ENCODE measurements at regions not wholly inside any gene's neighbourhood (a gene's known extent, or its start where the extent isn't known, plus 50 kb on each side); places are given as distances from the start of the nearest gene placed in this dataset.

- TF ChIP-seq, protein P1, sequence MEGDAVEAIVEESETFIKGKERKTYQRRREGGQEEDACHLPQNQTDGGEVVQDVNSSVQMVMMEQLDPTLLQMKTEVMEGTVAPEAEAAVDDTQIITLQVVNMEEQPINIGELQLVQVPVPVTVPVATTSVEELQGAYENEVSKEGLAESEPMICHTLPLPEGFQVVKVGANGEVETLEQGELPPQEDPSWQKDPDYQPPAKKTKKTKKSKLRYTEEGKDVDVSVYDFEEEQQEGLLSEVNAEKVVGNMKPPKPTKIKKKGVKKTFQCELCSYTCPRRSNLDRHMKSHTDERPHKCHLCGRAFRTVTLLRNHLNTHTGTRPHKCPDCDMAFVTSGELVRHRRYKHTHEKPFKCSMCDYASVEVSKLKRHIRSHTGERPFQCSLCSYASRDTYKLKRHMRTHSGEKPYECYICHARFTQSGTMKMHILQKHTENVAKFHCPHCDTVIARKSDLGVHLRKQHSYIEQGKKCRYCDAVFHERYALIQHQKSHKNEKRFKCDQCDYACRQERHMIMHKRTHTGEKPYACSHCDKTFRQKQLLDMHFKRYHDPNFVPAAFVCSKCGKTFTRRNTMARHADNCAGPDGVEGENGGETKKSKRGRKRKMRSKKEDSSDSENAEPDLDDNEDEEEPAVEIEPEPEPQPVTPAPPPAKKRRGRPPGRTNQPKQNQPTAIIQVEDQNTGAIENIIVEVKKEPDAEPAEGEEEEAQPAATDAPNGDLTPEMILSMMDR (conservative IDR thresholded peaks at IDR 0.05) = no peak
- Mint-ChIP-seq H3K4me1 (ENCODE audit: unreplicated experiment) (peaks cover 20% of the 10 kb centered on the region), H3K27me3 (peaks cover 12% of the 10 kb centered on the region), H3K36me3 (no peaks in the 10 kb centered on the region), H3K9me3 (no peaks in the 10 kb centered on the region), H3K4me3 (no peak overlapping the region), H3K27ac (no peak overlapping the region)
- no peak for DNase-seq (ENCODE audit: extremely low spot score, unreplicated experiment)
These were observed 470.2 kb downstream of the SPRY1 start for GRCh38 chr4:123866796-123867195.

DNA sequence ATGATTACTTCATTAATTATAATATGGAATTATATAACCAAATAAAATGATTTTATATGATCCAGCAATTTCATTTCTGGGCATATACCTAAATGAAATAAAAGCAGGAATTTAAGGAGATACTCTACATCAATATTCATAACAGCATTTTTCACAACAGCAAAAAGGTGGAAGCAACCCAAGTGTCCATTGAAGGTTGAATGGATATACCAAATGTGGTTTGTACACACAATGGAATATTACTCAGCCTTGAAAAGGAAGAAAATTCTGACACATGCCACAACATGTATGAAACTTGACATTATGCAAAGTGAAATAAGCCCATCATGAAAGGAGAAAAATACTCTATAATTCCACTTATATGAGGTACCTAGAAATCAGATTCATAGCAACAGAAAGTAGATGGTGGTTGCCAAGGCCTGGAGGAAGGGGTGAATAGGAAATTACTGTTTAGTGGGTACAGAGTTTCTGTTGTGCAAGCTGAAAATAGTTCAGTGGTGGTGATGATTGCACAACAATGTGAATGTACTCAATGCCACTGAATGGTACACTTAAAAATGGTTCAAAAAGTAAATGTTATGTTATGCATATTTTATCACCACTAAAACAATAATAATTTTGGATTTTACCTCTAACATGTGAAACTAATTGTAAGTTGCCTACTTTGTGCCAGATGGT lies 471.5 kb downstream of the SPRY1 start:
- H3K27me3 Mint-ChIP-seq = peaks cover 20% of the 10 kb centered on the region
- TF ChIP-seq, protein P1 (conservative IDR thresholded peaks at IDR 0.05) = no peak
- DNase-seq (ENCODE audit: extremely low spot score, unreplicated experiment) = no peak
- H3K4me3 Mint-ChIP-seq = no peak overlapping the region
- no peak overlapping the region for H3K27ac Mint-ChIP-seq
- H3K4me1 Mint-ChIP-seq (ENCODE audit: unreplicated experiment) = peaks cover 21% of the 10 kb centered on the region
- H3K36me3 Mint-ChIP-seq = no peaks in the 10 kb centered on the region
- H3K9me3 Mint-ChIP-seq = no peaks in the 10 kb centered on the region

GRCh38 chr4:123869286-123870215 lies 473.0 kb downstream of the SPRY1 start:
- peak overlapping the region; percentile 34 for H3K4me3 Mint-ChIP-seq
- no peaks in the 10 kb centered on the region for H3K9me3 Mint-ChIP-seq
- peaks cover 26% of the 10 kb centered on the region for H3K27me3 Mint-ChIP-seq
- H3K4me1 Mint-ChIP-seq (ENCODE audit: unreplicated experiment) = peaks cover 21% of the 10 kb centered on the region
- no peaks in the 10 kb centered on the region for H3K36me3 Mint-ChIP-seq
- no peak overlapping the region for H3K27ac Mint-ChIP-seq
- TF ChIP-seq, protein P1 (conservative IDR thresholded peaks at IDR 0.05) = no peak
- no peak for DNase-seq (ENCODE audit: extremely low spot score, unreplicated experiment)

GRCh38 chr4:123870216-123870876 lies 473.8 kb downstream of the SPRY1 start:
- Mint-ChIP-seq H3K27ac (no peak overlapping the region), H3K9me3 (no peaks in the 10 kb centered on the region), H3K4me3 (no peak overlapping the region), H3K4me1 (ENCODE audit: unreplicated experiment) (peaks cover 24% of the 10 kb centered on the region), H3K27me3 (peaks cover 26% of the 10 kb centered on the region), H3K36me3 (no peaks in the 10 kb centered on the region)
- TF ChIP-seq, protein P1 (conservative IDR thresholded peaks at IDR 0.05) = no peak
- no peak for DNase-seq (ENCODE audit: extremely low spot score, unreplicated experiment)

GRCh38 chr4:123871341-123871740 lies 474.7 kb downstream of the SPRY1 start:
- Mint-ChIP-seq H3K4me1 (ENCODE audit: unreplicated experiment) (peaks cover 27% of the 10 kb centered on the region), H3K27ac (no peak overlapping the region), H3K27me3 (peaks cover 26% of the 10 kb centered on the region), H3K9me3 (no peaks in the 10 kb centered on the region), H3K36me3 (no peaks in the 10 kb centered on the region), H3K4me3 (no peak overlapping the region)
- TF ChIP-seq, protein P1 (conservative IDR thresholded peaks at IDR 0.05) = no peak
- DNase-seq (ENCODE audit: extremely low spot score, unreplicated experiment) = no peak
